PC-9 (cell line): ENCODE measurements at regions not wholly inside any gene's neighbourhood (a gene's known extent, or its start where the extent isn't known, plus 50 kb on each side); places are given as distances from the start of the nearest gene placed in this dataset.

Experiments used
- CTCF ChIP-seq: fragments of 200-600 bp; sonication (generic); conservative IDR thresholded peaks from 2 replicates; pipeline ENCODE4 v1.6.1; 2017; ENCODE audit warnings: mixed run types, antibody characterized with exemption, mild to moderate bottlenecking, moderate library complexity
- EZH2 ChIP-seq: fragments of 200-600 bp; sonication (generic); IDR thresholded peaks from 2 replicates; pipeline ENCODE4 v1.8.0; 2017; ENCODE audit warnings: antibody characterized with exemption, low read depth

- TF ChIP-seq CTCF (no peak), EZH2 (no peak)
Observed at GRCh38 chr15:29539736-29540135, 270.1 kb upstream of the NSMCE3 start.
